Parathyroid adenoma (tissue), 2 donors: ENCODE measurements at regions not wholly inside any gene's neighbourhood (a gene's known extent, or its start where the extent isn't known, plus 50 kb on each side); places are given as distances from the start of the nearest gene placed in this dataset.

Experiments
- H2AFZ ChIP-seq: fragments of 300-600 bp; sonication (generic); one replicate; pipeline ENCODE4 v1.7.0; 2017; ENCODE audit warnings: antibody characterized with exemption, mild to moderate bottlenecking
- H3K27ac ChIP-seq: fragments of 300-600 bp; sonication (generic); one replicate; pipeline ENCODE4 v1.7.0; 2017
- H3K27me3 ChIP-seq: fragments of 300-600 bp; sonication (generic); one replicate; pipeline ENCODE4 v1.7.0; 2017; ENCODE audit warnings: low read length; ENCODE audit not compliant: control insufficient read depth, insufficient read depth
- H3K36me3 ChIP-seq: fragments of 300-600 bp; sonication (generic); one replicate; pipeline ENCODE4 v1.7.0; 2017; ENCODE audit warnings: low read length; ENCODE audit not compliant: control insufficient read depth, insufficient read depth
- H3K4me1 ChIP-seq: fragments of 300-600 bp; sonication (generic); one replicate; pipeline ENCODE4 v1.7.0; 2017; ENCODE audit warnings: control low read depth
- H3K4me2 ChIP-seq: fragments of 300-600 bp; sonication (generic); one replicate; pipeline ENCODE4 v1.7.0; 2017; ENCODE audit warnings: low read length
- H3K4me3 ChIP-seq: fragments of 300-600 bp; sonication (generic); one replicate; pipeline ENCODE4 v1.7.0; 2017; ENCODE audit warnings: low read depth, low read length
- H3K79me2 ChIP-seq: fragments of 300-600 bp; sonication (generic); one replicate; pipeline ENCODE4 v1.7.0; 2017; ENCODE audit warnings: control low read depth
- H3K9ac ChIP-seq: fragments of 300-600 bp; sonication (generic); one replicate; pipeline ENCODE4 v1.7.0; 2017; ENCODE audit warnings: mild to moderate bottlenecking
- H3K9me3 ChIP-seq: fragments of 300-600 bp; sonication (generic); one replicate; pipeline ENCODE4 v1.7.0; 2017; ENCODE audit warnings: low read length; ENCODE audit not compliant: control insufficient read depth
- CTCF ChIP-seq: fragments of 300-600 bp; sonication (generic); IDR thresholded peaks from one replicate; pipeline ENCODE4 v1.7.0; 2017; ENCODE audit warnings: antibody characterized with exemption, mild to moderate bottlenecking
- donor health status: primary hyperparathyroidism.

- no peak overlapping the region for H3K4me3 ChIP-seq
- no peaks in the 10 kb centered on the region for H3K9me3 ChIP-seq
- no peak overlapping the region for H3K4me2 ChIP-seq
- no peaks in the 10 kb centered on the region for H3K4me1 ChIP-seq
- H3K9ac ChIP-seq, result no peak overlapping the region
- TF ChIP-seq CTCF, result no peak
- no peaks in the 10 kb centered on the region for H3K36me3 ChIP-seq
- no peak overlapping the region for H3K27ac ChIP-seq
- no peaks in the 10 kb centered on the region for H3K27me3 ChIP-seq
- no peak overlapping the region for H2AFZ ChIP-seq
- H3K79me2 ChIP-seq, result no peaks in the 10 kb centered on the region
These were observed 259.2 kb upstream of the SORL1-AS1 start for GRCh38 chr11:121711939-121712338.

- Histone ChIP-seq H3K9ac (no peak overlapping the region), H3K4me2 (no peak overlapping the region)
- TF ChIP-seq CTCF, result no peak
These were observed 258.5 kb upstream of the SORL1-AS1 start for GRCh38 chr11:121711236-121711635.

GRCh38 chr11:121706884-121707420 is 254.2 kb upstream of the SORL1-AS1 start:
- Histone ChIP-seq H3K4me3 (no peak overlapping the region), H3K4me1 (no peaks in the 10 kb centered on the region), H3K79me2 (no peaks in the 10 kb centered on the region), H2AFZ (no peak overlapping the region), H3K9me3 (no peaks in the 10 kb centered on the region), H3K4me2 (no peak overlapping the region), H3K27ac (no peak overlapping the region), H3K27me3 (no peaks in the 10 kb centered on the region), H3K36me3 (no peaks in the 10 kb centered on the region), H3K9ac (no peak overlapping the region)
- no peak for TF ChIP-seq CTCF

More at GRCh38 chr11:121711236-121711635, 258.5 kb upstream of the SORL1-AS1 start:
- H3K9me3 ChIP-seq, result no peaks in the 10 kb centered on the region
- H3K27ac ChIP-seq, result no peak overlapping the region
- no peaks in the 10 kb centered on the region for H3K36me3 ChIP-seq
- H3K27me3 ChIP-seq, result no peaks in the 10 kb centered on the region
- no peak overlapping the region for H2AFZ ChIP-seq
- H3K79me2 ChIP-seq, result no peaks in the 10 kb centered on the region
- H3K4me3 ChIP-seq, result no peak overlapping the region
- no peaks in the 10 kb centered on the region for H3K4me1 ChIP-seq

- no peaks in the 10 kb centered on the region for H3K79me2 ChIP-seq
- H3K36me3 ChIP-seq, result no peaks in the 10 kb centered on the region
- H3K27ac ChIP-seq, result no peak overlapping the region
- no peak overlapping the region for H3K9ac ChIP-seq
- no peak for TF ChIP-seq CTCF
- no peaks in the 10 kb centered on the region for H3K27me3 ChIP-seq
- H3K4me2 ChIP-seq, result no peak overlapping the region
- H3K4me1 ChIP-seq, result no peaks in the 10 kb centered on the region
- H2AFZ ChIP-seq, result no peak overlapping the region
- H3K4me3 ChIP-seq, result no peak overlapping the region
- no peaks in the 10 kb centered on the region for H3K9me3 ChIP-seq
These were observed 250.4 kb upstream of the SORL1-AS1 start for GRCh38 chr11:121703201-121703600.

- Histone ChIP-seq H3K9me3 (no peaks in the 10 kb centered on the region), H3K27me3 (no peaks in the 10 kb centered on the region), H3K4me2 (no peak overlapping the region), H2AFZ (no peak overlapping the region), H3K36me3 (no peaks in the 10 kb centered on the region), H3K4me1 (no peaks in the 10 kb centered on the region), H3K9ac (no peak overlapping the region), H3K27ac (no peak overlapping the region), H3K79me2 (no peaks in the 10 kb centered on the region), H3K4me3 (no peak overlapping the region)
- TF ChIP-seq CTCF, result no peak
These were observed 248.2 kb upstream of the SORL1-AS1 start for GRCh38 chr11:121700968-121701367.
